HG03064 (cell line): ENCODE measurements at regions not wholly inside any gene's neighbourhood (a gene's known extent, or its start where the extent isn't known, plus 50 kb on each side); places are given as distances from the start of the nearest gene placed in this dataset.

Experiments
- ATAC-seq: cut with Tn5 transposase; IDR thresholded peaks from one replicate; pipeline ENCODE4 v1.9.1; 2021; ENCODE audit warnings: low read depth; ENCODE audit not compliant: unreplicated experiment

GRCh38 chr12:98121963-98122362, 393.4 kb upstream of the TMPO start:
- no peak for ATAC-seq

GRCh38 chr12:98123021-98123461, 392.3 kb upstream of the TMPO start:
- no peak for ATAC-seq

DNA sequence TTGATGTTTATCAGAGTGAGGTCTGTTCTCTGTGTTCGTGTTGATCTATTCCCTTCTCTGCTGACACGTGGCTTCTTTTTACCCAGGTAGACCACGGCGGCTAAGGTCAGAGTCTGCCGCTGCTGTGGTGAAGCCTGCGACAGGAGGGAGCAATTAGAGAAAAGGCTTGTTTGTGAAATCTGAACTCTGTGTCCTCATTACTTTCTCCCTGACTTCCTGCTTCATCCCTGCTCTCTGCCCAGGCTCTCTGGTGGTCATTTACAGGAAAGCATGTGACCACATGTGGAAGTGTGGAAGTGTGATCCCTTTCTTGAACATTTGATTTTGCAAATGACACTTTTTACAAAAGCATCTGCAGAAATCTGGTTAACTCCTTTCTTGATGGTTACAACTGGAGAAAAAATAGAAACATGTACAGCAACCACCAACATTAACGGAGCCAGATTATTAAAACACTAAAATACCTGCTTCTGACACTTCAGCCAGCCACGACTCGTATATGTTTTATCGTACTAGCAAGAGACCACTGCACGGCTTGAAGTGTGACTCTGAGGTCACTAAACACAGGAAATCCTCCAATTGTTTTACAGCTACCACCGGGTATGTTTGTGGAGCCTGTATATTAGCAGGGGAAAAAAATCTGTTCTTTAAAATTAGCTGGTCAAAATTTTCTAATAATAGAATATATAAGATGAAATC, 388.6 kb upstream of the TMPO start:
- ATAC-seq, result no peak

DNA sequence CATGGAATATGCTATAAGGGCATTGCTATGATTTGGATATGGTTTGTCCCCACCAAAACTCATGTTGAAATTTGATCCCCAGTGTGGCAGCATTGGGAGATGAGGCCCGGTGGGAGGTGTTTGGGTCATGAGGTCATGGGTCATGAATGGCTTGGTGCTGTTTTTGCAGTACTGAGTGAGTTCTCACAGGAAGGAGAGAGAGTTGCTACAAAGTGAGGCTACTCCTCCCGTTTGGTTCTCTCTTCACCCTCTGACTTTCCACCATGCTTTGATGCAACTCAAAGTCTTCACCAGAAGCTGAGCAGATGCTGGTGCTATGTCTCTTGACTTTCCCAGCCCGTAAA, 388.1 kb upstream of the TMPO start:
- ATAC-seq, result no peak

DNA sequence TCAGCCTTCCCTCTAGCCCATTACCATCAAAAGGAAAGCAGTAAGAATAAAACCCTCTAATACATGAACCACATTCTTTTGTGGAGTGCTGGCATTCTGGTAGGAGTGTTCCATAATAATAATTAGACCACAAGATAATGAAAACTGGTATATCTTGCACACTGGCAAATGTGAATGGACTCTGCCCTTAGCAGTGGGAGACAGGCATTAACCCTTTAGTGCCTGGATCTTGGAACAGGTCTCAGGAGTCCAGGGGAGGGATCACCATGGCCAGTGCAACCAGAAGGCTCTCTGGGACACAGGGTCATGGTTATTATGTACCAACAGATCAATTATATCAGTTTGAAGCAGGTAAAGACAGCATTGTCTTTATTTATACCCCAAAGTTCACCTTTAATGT, 387.5 kb upstream of the TMPO start:
- ATAC-seq, result no peak

DNA sequence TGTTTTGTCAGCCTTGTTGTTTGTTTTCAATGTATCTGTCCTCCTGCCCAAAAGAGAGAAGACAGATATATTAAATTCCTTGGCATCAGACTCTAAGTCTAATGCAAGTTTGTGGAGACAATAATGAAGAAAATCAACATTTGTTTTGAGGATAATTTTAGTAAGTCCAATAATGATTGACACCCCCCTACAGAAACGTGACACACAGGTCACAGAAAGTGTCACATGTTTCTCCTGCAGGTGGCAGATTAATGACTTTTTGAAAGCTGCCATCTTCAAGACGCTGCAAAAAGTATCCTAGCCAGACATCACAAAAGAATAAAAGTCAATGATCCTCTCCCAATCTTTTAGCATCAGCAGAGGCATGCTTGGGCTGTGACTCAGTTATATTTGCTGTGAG, 378.8 kb upstream of the TMPO start:
- ATAC-seq, result no peak

GRCh38 chr12:98137278-98137677, 378.1 kb upstream of the TMPO start:
- ATAC-seq, result no peak

- no peak for ATAC-seq
Measured at GRCh38 chr12:98144953-98145352, 370.4 kb upstream of the TMPO start.

DNA sequence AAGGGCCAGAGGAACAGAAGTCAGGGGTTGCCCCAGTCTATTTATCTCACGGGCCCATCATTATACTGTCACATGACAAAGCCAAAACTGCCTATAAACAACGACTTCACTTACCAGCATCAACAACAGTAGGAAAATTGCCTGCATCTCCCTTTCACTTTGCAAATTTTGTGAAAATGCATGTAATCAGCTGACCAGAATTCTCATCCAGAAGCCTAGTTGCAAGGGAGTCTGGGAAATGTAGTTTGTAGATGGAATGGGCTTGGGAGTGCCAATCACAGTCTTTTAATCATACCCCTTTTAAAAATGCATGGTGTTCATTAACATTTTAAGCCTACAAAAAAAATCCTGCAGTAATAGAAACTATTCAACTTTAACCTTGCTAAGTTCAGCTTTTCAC, 369.3 kb upstream of the TMPO start:
- ATAC-seq, result no peak

DNA sequence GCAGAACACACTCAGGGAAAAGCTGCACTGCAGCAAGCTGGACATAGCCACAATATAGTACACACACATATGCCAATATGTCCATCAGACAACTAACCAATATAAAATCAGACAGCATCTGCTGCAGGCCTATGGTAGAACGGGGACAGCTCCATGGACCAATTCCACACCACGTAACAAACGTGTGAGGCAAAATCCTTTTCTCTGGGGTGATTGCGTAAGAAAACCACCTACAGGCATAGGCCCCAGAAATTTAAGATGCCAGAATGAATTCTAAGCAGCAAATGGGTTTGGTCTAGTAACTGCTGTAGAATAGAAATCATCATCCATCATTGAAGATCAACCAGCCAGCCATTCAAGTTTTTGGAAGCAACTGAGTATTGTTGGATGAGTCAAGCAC, 368.9 kb upstream of the TMPO start:
- ATAC-seq, result no peak

- ATAC-seq, result no peak
Measured at GRCh38 chr12:98149270-98149669, 366.1 kb upstream of the TMPO start.

GRCh38 chr12:98149691-98150210, 365.6 kb upstream of the TMPO start:
- ATAC-seq, result no peak

GRCh38 chr12:98151105-98151590, 364.2 kb upstream of the TMPO start:
- no peak for ATAC-seq

GRCh38 chr12:98151984-98152383, 363.4 kb upstream of the TMPO start:
- no peak for ATAC-seq

DNA sequence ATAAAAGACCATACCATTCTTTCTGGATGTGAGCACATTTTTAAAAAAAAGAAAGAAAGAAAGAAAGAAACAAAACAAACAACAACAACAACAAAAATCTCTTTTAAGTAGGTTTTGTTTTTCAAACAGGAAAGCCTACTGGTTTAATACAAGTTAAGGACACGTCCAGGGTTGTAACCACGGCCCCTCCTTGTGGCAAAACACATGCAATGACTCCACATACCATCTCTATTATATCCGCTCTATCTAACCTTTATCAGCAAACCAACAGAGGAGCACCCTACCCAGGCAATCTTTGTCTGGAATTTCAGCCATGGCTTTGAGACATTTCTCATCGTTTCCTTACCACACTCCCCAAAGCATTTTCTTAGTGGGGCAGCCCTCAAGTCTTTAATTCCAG, 360.5 kb upstream of the TMPO start:
- ATAC-seq, result no peak

- ATAC-seq, result no peak
Measured at GRCh38 chr12:98156697-98157096, 358.7 kb upstream of the TMPO start.

DNA sequence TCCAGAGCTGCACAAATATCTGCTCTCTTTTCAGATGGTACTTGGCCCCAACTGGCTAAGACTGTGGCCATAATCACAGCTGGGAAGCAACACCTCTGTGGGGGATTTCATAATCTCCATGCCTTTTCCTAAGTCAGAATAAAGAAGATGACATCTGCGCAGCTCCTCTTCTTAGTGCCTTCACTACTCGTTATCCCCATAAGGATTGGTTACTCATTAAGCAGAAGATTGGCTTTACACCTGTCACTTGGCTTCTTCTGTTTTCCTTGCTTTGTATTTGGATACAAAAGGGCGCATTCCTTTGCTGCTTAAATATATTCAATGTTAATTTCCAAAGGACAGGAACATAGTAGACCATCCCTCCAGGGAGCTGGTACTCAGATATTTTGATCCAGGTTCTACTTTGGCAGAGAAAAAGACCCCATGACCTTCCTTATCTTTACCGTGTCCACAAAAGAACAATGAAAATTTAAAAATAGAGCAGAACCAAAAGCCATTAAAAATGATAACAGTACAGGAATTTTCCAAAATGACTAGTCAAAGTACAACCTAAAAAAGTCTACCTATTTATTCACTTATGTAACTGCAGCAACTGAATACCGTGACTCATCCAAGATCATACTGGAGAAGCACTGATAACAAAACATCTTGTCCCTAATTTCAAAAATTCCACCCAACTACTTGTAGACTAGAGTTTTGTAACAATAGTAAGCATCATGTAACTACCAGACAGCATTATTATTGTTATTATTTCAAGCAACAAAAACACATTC, 352.3 kb upstream of the TMPO start:
- no peak for ATAC-seq

DNA sequence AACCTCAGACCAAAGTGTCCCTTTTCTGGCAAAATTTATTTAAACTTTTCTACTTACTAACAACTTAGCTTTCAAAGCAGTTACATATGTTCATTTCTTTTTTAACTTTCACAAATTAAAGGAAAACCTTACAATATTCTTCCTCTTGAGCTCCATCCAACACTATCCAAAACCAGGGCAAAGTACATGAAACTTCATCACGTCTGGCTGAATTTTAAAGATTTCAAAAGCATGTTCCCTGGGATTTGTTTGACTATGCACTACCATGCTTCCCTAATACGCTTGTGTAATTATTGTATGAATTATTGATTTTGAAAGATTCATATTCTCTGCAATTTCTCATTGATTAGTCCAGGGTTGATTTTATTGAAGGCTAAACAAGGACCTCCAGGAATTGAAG, 343.1 kb upstream of the TMPO start:
- ATAC-seq, result no peak

DNA sequence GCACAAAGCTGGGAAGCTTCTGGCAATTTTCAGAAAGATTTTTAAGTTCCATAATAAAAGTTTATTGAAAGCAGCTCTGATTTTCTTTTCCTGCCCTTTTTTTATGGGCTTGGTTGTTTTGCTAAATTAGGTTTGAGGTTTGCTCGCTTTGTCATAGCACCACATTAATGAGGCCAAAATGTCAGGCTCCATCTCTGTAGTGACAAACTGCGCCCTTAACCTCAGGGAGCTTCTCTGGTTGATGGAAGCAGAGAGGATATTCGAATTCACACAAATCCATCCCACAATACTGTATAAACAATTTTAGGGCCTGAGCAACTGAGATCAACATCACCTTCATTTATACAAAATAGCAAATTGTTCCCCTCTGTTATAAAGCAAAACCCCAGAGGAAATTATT, 342.6 kb upstream of the TMPO start:
- ATAC-seq, result no peak

DNA sequence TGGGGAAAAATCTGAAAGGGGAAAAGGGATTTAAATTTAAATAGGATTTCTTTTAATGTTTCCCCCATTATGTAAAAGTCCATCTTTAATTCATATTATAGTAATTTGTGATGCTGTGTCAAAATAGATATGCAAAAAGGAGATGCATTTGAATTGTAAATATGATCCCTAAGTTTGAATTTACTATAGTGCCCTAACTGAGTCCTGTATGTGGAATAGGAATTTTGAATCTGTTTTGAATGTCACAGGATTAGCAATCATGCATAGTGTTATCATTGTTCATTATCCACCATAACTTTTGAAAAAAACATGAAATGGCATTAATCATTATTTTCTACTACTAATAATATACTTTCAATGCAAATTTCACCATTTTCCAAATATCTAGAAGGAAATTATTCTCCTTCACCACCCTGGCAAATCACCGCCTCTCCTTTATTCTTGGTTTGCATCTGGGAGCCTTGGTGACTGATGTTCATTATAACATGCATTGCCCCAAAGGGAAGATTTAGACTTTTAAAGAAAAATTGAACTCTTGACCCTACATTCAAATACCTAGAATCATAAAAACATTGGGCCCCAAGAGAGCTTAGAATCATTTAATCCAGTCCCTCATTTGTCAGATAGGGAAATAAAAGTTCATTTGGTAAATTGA, 341.5 kb upstream of the TMPO start:
- no peak for ATAC-seq

GRCh38 chr12:98174428-98174809, 341.0 kb upstream of the TMPO start:
- ATAC-seq, result no peak
